ENCODE measurements at regions not wholly inside any gene's neighbourhood (a gene's known extent, or its start where the extent isn't known, plus 50 kb on each side); places are given as distances from the start of the nearest gene placed in this dataset.
"Not testable (repeated sequence)": the region's sequence is repeated elsewhere in the genome, so short reads cannot be mapped to it uniquely, and the experiment has no call there.

- Histone ChIP-seq H3K4me1 (ENCODE audit: low read length) (no peaks in the 10 kb centered on the region), H3K79me2 (ENCODE audit: low read length) (no peaks in the 10 kb centered on the region), H3K27me3 (ENCODE audit: low read length) (no peaks in the 10 kb centered on the region), H3K4me3 (ENCODE audit: low read length) (no peak overlapping the region), H3K4me2 (ENCODE audit: low read depth, low read length, poor library complexity, severe bottlenecking) (no peak overlapping the region), H2AFZ (ENCODE audit: low read length) (no peak overlapping the region), H3K36me3 (ENCODE audit: insufficient read depth, low read length) (no peaks in the 10 kb centered on the region), H3K9me3 (ENCODE audit: low read length) (peaks cover 5% of the 10 kb centered on the region; the same call in 1 of the 2 replicates), H4K20me1 (ENCODE audit: insufficient read depth, low read depth, low read length) (no peaks in the 10 kb centered on the region), H3K9me2 (replicated peaks; ENCODE audit: insufficient read depth, low read length) (no peaks in the 10 kb centered on the region), H3K27ac (ENCODE audit: low read length) (no peak overlapping the region), H3K9ac (ENCODE audit: low read length) (no peak overlapping the region)
- no peak for DNase-seq
These were observed 1604.2 kb downstream of the STIM2 start for GRCh38 chr4:28464823-28465222.

- H3K79me2 ChIP-seq (ENCODE audit: low read length); H3K4me1 ChIP-seq (ENCODE audit: low read length); H3K4me2 ChIP-seq (ENCODE audit: low read depth, low read length, poor library complexity, severe bottlenecking); H2AFZ ChIP-seq (ENCODE audit: low read length); H3K9me3 ChIP-seq (ENCODE audit: low read length); H3K9me2 ChIP-seq (replicated peaks; ENCODE audit: insufficient read depth, low read length); H3K4me3 ChIP-seq (ENCODE audit: low read length); H3K36me3 ChIP-seq (ENCODE audit: insufficient read depth, low read length); DNase-seq; H3K27ac ChIP-seq (ENCODE audit: low read length); H3K27me3 ChIP-seq (ENCODE audit: low read length); H3K9ac ChIP-seq (ENCODE audit: low read length); H4K20me1 ChIP-seq (ENCODE audit: insufficient read depth, low read depth, low read length): not testable (repeated sequence)
These were observed 1606.2 kb downstream of the STIM2 start for GRCh38 chr4:28466886-28467285.

- no peaks in the 10 kb centered on the region for H3K79me2 ChIP-seq (ENCODE audit: low read length)
- H3K4me1 ChIP-seq (ENCODE audit: low read length): no peaks in the 10 kb centered on the region
- H3K9me3 ChIP-seq (ENCODE audit: low read length): peaks cover 11% of the 10 kb centered on the region
- no peaks in the 10 kb centered on the region for H3K36me3 ChIP-seq (ENCODE audit: insufficient read depth, low read length)
- no peaks in the 10 kb centered on the region for H4K20me1 ChIP-seq (ENCODE audit: insufficient read depth, low read depth, low read length)
- H3K4me3 ChIP-seq (ENCODE audit: low read length): no peak overlapping the region
- H3K27ac ChIP-seq (ENCODE audit: low read length): no peak overlapping the region
- DNase-seq: no peak
- no peak overlapping the region for H3K9ac ChIP-seq (ENCODE audit: low read length)
- H3K4me2 ChIP-seq (ENCODE audit: low read depth, low read length, poor library complexity, severe bottlenecking): no peak overlapping the region
- no peak overlapping the region for H2AFZ ChIP-seq (ENCODE audit: low read length)
- no peaks in the 10 kb centered on the region for H3K27me3 ChIP-seq (ENCODE audit: low read length)
- H3K9me2 ChIP-seq (replicated peaks; ENCODE audit: insufficient read depth, low read length): no peaks in the 10 kb centered on the region
These were observed 1608.7 kb downstream of the STIM2 start for GRCh38 chr4:28469387-28469786.

- Histone ChIP-seq H2AFZ (ENCODE audit: low read length) (no peak overlapping the region), H3K27me3 (ENCODE audit: low read length) (no peaks in the 10 kb centered on the region), H3K4me3 (ENCODE audit: low read length) (no peak overlapping the region), H3K79me2 (ENCODE audit: low read length) (no peaks in the 10 kb centered on the region), H3K4me1 (ENCODE audit: low read length) (no peaks in the 10 kb centered on the region), H3K9me2 (replicated peaks; ENCODE audit: insufficient read depth, low read length) (no peaks in the 10 kb centered on the region), H3K9ac (ENCODE audit: low read length) (no peak overlapping the region), H3K27ac (ENCODE audit: low read length) (no peak overlapping the region), H3K36me3 (ENCODE audit: insufficient read depth, low read length) (no peaks in the 10 kb centered on the region), H3K9me3 (ENCODE audit: low read length) (peaks cover 14% of the 10 kb centered on the region), H4K20me1 (ENCODE audit: insufficient read depth, low read depth, low read length) (no peaks in the 10 kb centered on the region), H3K4me2 (ENCODE audit: low read depth, low read length, poor library complexity, severe bottlenecking) (no peak overlapping the region)
- no peak for DNase-seq
These were observed 1609.2 kb downstream of the STIM2 start for GRCh38 chr4:28469886-28470285.

GRCh38 chr4:28475381-28475780 lies 1614.7 kb downstream of the STIM2 start:
- Histone ChIP-seq H3K9me2 (replicated peaks; ENCODE audit: insufficient read depth, low read length) (no peaks in the 10 kb centered on the region), H3K79me2 (ENCODE audit: low read length) (no peaks in the 10 kb centered on the region), H3K27me3 (ENCODE audit: low read length) (no peaks in the 10 kb centered on the region), H4K20me1 (ENCODE audit: insufficient read depth, low read depth, low read length) (no peaks in the 10 kb centered on the region), H3K9ac (ENCODE audit: low read length) (no peak overlapping the region), H3K4me2 (ENCODE audit: low read depth, low read length, poor library complexity, severe bottlenecking) (no peak overlapping the region), H3K4me1 (ENCODE audit: low read length) (no peaks in the 10 kb centered on the region), H3K4me3 (ENCODE audit: low read length) (no peak overlapping the region), H3K27ac (ENCODE audit: low read length) (no peak overlapping the region), H2AFZ (ENCODE audit: low read length) (no peak overlapping the region), H3K36me3 (ENCODE audit: insufficient read depth, low read length) (no peaks in the 10 kb centered on the region), H3K9me3 (ENCODE audit: low read length) (peaks cover 23% of the 10 kb centered on the region)
- no peak for DNase-seq

- no peak overlapping the region for H3K9ac ChIP-seq (ENCODE audit: low read length)
- no peak overlapping the region for H3K4me3 ChIP-seq (ENCODE audit: low read length)
- H2AFZ ChIP-seq (ENCODE audit: low read length): no peak overlapping the region
- no peak for DNase-seq
- no peak overlapping the region for H3K4me2 ChIP-seq (ENCODE audit: low read depth, low read length, poor library complexity, severe bottlenecking)
- H3K9me3 ChIP-seq (ENCODE audit: low read length): peaks cover 25% of the 10 kb centered on the region
- no peaks in the 10 kb centered on the region for H3K36me3 ChIP-seq (ENCODE audit: insufficient read depth, low read length)
- no peaks in the 10 kb centered on the region for H3K9me2 ChIP-seq (replicated peaks; ENCODE audit: insufficient read depth, low read length)
- H3K79me2 ChIP-seq (ENCODE audit: low read length): no peaks in the 10 kb centered on the region
- H3K27me3 ChIP-seq (ENCODE audit: low read length): no peaks in the 10 kb centered on the region
- H4K20me1 ChIP-seq (ENCODE audit: insufficient read depth, low read depth, low read length): no peaks in the 10 kb centered on the region
- H3K27ac ChIP-seq (ENCODE audit: low read length): no peak overlapping the region
- H3K4me1 ChIP-seq (ENCODE audit: low read length): no peaks in the 10 kb centered on the region
These were observed 1619.0 kb downstream of the STIM2 start for GRCh38 chr4:28479666-28480065.

GRCh38 chr4:28481565-28481964 lies 1620.9 kb downstream of the STIM2 start:
- H4K20me1 ChIP-seq (ENCODE audit: insufficient read depth, low read depth, low read length): no peaks in the 10 kb centered on the region
- H3K79me2 ChIP-seq (ENCODE audit: low read length): no peaks in the 10 kb centered on the region
- H3K27ac ChIP-seq (ENCODE audit: low read length): no peak overlapping the region
- H3K9me2 ChIP-seq (replicated peaks; ENCODE audit: insufficient read depth, low read length): no peaks in the 10 kb centered on the region
- no peaks in the 10 kb centered on the region for H3K4me1 ChIP-seq (ENCODE audit: low read length)
- peaks cover 26% of the 10 kb centered on the region for H3K9me3 ChIP-seq (ENCODE audit: low read length)
- H3K27me3 ChIP-seq (ENCODE audit: low read length): no peaks in the 10 kb centered on the region
- no peak overlapping the region for H3K9ac ChIP-seq (ENCODE audit: low read length)
- H3K4me2 ChIP-seq (ENCODE audit: low read depth, low read length, poor library complexity, severe bottlenecking): no peak overlapping the region
- H3K4me3 ChIP-seq (ENCODE audit: low read length): no peak overlapping the region
- H2AFZ ChIP-seq (ENCODE audit: low read length): no peak overlapping the region
- DNase-seq: no peak
- H3K36me3 ChIP-seq (ENCODE audit: insufficient read depth, low read length): no peaks in the 10 kb centered on the region

GRCh38 chr4:28482580-28483270 lies 1622.1 kb downstream of the STIM2 start:
- no peak overlapping the region for H2AFZ ChIP-seq (ENCODE audit: low read length)
- H3K9me3 ChIP-seq (ENCODE audit: low read length): peaks cover 27% of the 10 kb centered on the region
- no peaks in the 10 kb centered on the region for H3K9me2 ChIP-seq (replicated peaks; ENCODE audit: insufficient read depth, low read length)
- no peaks in the 10 kb centered on the region for H3K79me2 ChIP-seq (ENCODE audit: low read length)
- H3K4me3 ChIP-seq (ENCODE audit: low read length): no peak overlapping the region
- no peak overlapping the region for H3K27ac ChIP-seq (ENCODE audit: low read length)
- H4K20me1 ChIP-seq (ENCODE audit: insufficient read depth, low read depth, low read length): no peaks in the 10 kb centered on the region
- no peak for DNase-seq
- no peaks in the 10 kb centered on the region for H3K36me3 ChIP-seq (ENCODE audit: insufficient read depth, low read length)
- H3K9ac ChIP-seq (ENCODE audit: low read length): no peak overlapping the region
- no peaks in the 10 kb centered on the region for H3K4me1 ChIP-seq (ENCODE audit: low read length)
- H3K4me2 ChIP-seq (ENCODE audit: low read depth, low read length, poor library complexity, severe bottlenecking): no peak overlapping the region
- H3K27me3 ChIP-seq (ENCODE audit: low read length): no peaks in the 10 kb centered on the region

Measured in Karpas-422 (cell line).